Loucy (cell line): ENCODE measurements at regions not wholly inside any gene's neighbourhood (a gene's known extent, or its start where the extent isn't known, plus 50 kb on each side); places are given as distances from the start of the nearest gene placed in this dataset.

Experiments used
- EZH2phosphoT487 ChIP-seq: fragments of 200-600 bp; IDR thresholded peaks from 2 replicates; pipeline ENCODE4 v1.6.1; 2018; ENCODE audit warnings: antibody characterized with exemption, mild to moderate bottlenecking, moderate library complexity, borderline replicate concordance
- TF ChIP-seq, protein P1 (sequence below): fragments of 200-600 bp; sonication (generic); conservative IDR thresholded peaks from 2 replicates; pipeline ENCODE4 v1.5.1; 2014; ENCODE audit warnings: mild to moderate bottlenecking, antibody characterized with exemption, low read length

- TF ChIP-seq, protein P1, sequence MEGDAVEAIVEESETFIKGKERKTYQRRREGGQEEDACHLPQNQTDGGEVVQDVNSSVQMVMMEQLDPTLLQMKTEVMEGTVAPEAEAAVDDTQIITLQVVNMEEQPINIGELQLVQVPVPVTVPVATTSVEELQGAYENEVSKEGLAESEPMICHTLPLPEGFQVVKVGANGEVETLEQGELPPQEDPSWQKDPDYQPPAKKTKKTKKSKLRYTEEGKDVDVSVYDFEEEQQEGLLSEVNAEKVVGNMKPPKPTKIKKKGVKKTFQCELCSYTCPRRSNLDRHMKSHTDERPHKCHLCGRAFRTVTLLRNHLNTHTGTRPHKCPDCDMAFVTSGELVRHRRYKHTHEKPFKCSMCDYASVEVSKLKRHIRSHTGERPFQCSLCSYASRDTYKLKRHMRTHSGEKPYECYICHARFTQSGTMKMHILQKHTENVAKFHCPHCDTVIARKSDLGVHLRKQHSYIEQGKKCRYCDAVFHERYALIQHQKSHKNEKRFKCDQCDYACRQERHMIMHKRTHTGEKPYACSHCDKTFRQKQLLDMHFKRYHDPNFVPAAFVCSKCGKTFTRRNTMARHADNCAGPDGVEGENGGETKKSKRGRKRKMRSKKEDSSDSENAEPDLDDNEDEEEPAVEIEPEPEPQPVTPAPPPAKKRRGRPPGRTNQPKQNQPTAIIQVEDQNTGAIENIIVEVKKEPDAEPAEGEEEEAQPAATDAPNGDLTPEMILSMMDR, result no peak
- TF ChIP-seq EZH2phosphoT487, result no peak
These were observed 99.5 kb upstream of the ZBTB20 start for GRCh38 chr3:115246461-115247020.
